ENCODE measurements at regions not wholly inside any gene's neighbourhood (a gene's known extent, or its start where the extent isn't known, plus 50 kb on each side); places are given as distances from the start of the nearest gene placed in this dataset.

- no peaks in the 10 kb centered on the region for H3K27me3 ChIP-seq (ENCODE audit: insufficient read depth, poor library complexity, severe bottlenecking)
- no peak for DNase-seq (ENCODE audit: low read depth in 1 of 2, low spot score in 1 of 2)
- H3K27ac ChIP-seq (replicated peaks), result no peak overlapping the region
- no peak for TF ChIP-seq POLR2AphosphoS5 (IDR thresholded peaks at IDR 0.05; ENCODE audit: low read depth)
- no peak for TF ChIP-seq SPI1 (IDR thresholded peaks at IDR 0.05; ENCODE audit: borderline replicate concordance, low read depth)
- no peak for TF ChIP-seq GABPA (IDR thresholded peaks at IDR 0.05; ENCODE audit: low read depth)
- no peak for TF ChIP-seq REST (IDR thresholded peaks at IDR 0.05; ENCODE audit: insufficient replicate concordance, low read depth)
- no peak for TF ChIP-seq CTCF (IDR thresholded peaks at IDR 0.05; ENCODE audit: insufficient read depth, low read length)
- H3K4me3 ChIP-seq (replicated peaks; ENCODE audit: insufficient read depth, low read length), result no peak overlapping the region
Observed at GRCh38 chr10:113476191-113476590, 76.7 kb upstream of the HABP2 start.

GRCh38 chr10:113476673-113477072 is 76.2 kb upstream of the HABP2 start:
- H3K27ac ChIP-seq (replicated peaks), result no peak overlapping the region
- no peak for DNase-seq (ENCODE audit: low read depth in 1 of 2, low spot score in 1 of 2)
- H3K4me3 ChIP-seq (replicated peaks; ENCODE audit: insufficient read depth, low read length), result no peak overlapping the region
- H3K27me3 ChIP-seq (ENCODE audit: insufficient read depth, poor library complexity, severe bottlenecking), result no peaks in the 10 kb centered on the region
- no peak for TF ChIP-seq GABPA (IDR thresholded peaks at IDR 0.05; ENCODE audit: low read depth)
- no peak for TF ChIP-seq REST (IDR thresholded peaks at IDR 0.05; ENCODE audit: insufficient replicate concordance, low read depth)
- TF ChIP-seq SPI1 (IDR thresholded peaks at IDR 0.05; ENCODE audit: borderline replicate concordance, low read depth), result no peak
- TF ChIP-seq CTCF (IDR thresholded peaks at IDR 0.05; ENCODE audit: insufficient read depth, low read length), result no peak
- TF ChIP-seq POLR2AphosphoS5 (IDR thresholded peaks at IDR 0.05; ENCODE audit: low read depth), result no peak

GRCh38 chr10:113477451-113477850 is 75.4 kb upstream of the HABP2 start:
- H3K27me3 ChIP-seq (ENCODE audit: insufficient read depth, poor library complexity, severe bottlenecking), result no peaks in the 10 kb centered on the region
- TF ChIP-seq GABPA (IDR thresholded peaks at IDR 0.05; ENCODE audit: low read depth) (no peak), SPI1 (IDR thresholded peaks at IDR 0.05; ENCODE audit: borderline replicate concordance, low read depth) (no peak), REST (IDR thresholded peaks at IDR 0.05; ENCODE audit: insufficient replicate concordance, low read depth) (no peak), CTCF (IDR thresholded peaks at IDR 0.05; ENCODE audit: insufficient read depth, low read length) (no peak), POLR2AphosphoS5 (IDR thresholded peaks at IDR 0.05; ENCODE audit: low read depth) (no peak)
- no peak overlapping the region for H3K27ac ChIP-seq (replicated peaks)
- H3K4me3 ChIP-seq (replicated peaks; ENCODE audit: insufficient read depth, low read length), result no peak overlapping the region
- no peak for DNase-seq (ENCODE audit: low read depth in 1 of 2, low spot score in 1 of 2)

Data from HL-60 (cell line).